ENCODE measurements at regions not wholly inside any gene's neighbourhood (a gene's known extent, or its start where the extent isn't known, plus 50 kb on each side); places are given as distances from the start of the nearest gene placed in this dataset.

DNA sequence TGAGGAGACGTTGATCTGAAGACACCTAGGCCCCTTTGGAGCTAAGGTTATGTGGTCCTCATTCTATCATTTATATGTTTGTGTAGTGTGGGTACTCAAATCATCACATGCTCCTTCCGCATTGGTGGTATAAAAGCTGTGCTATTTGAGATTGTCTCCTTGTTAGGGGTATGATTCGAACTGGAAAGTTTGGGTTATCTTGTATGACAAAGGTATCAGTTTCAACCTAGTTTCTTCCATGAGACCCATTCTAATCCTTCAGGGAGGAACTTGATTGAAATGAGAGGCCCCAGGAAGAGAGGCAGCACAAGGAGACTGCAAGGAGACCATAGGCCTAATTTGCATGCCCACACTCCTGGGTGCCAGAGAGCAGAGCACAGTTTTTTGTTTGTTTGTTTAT, 104.2 kb upstream of the TIAM2 start:
- Histone ChIP-seq H3K79me1 (ENCODE audit: low read depth, low read length) (no peaks in the 10 kb centered on the region), H4K20me1 (replicated peaks in 1 of 2; ENCODE audit: control insufficient read depth in 1 of 2, insufficient read depth in 2 of 2, low read length in 2 of 2) (no peaks in the 10 kb centered on the region), H3K36me3 (ENCODE audit: control insufficient read depth in 2 of 4, insufficient read depth in 4 of 4, low read length in 3 of 4) (no peaks in the 10 kb centered on the region), H3K27me3 (replicated peaks in 1 of 4; ENCODE audit: control insufficient read depth in 3 of 4, extremely low read depth in 1 of 4, insufficient read depth in 3 of 4, low read length in 3 of 4) (no peaks in the 10 kb centered on the region), H3K4me1 (replicated peaks in 1 of 4; ENCODE audit: control insufficient read depth in 3 of 4, insufficient read depth in 4 of 4, low read length in 3 of 4) (peaks cover 0 to 2% (median 0%) of the 10 kb centered on the region in 4 experiments; a peak in 1 of 7 replicates), H3K14ac (ENCODE audit: insufficient read length) (no peak overlapping the region), H3K27ac (ENCODE audit: low read depth, low read length) (no peak overlapping the region), H4K91ac (replicated peaks; ENCODE audit: insufficient read length, low read length) (no peak overlapping the region), H4K5ac (ENCODE audit: insufficient read length, low read depth, low read length) (no peak overlapping the region), H4K8ac (ENCODE audit: extremely low read depth, insufficient read depth, low read length) (no peak overlapping the region), H3K9me3 (ENCODE audit: insufficient read depth in 2 of 2, low read depth in 1 of 2, low read length in 1 of 2) (no peaks in the 10 kb centered on the region), H2AK5ac (ENCODE audit: low read depth, low read length) (no peak overlapping the region), H2BK15ac (ENCODE audit: low read length) (no peak overlapping the region), H3K4me3 (ENCODE audit: extremely low read depth in 1 of 4, insufficient read depth in 2 of 4, low read depth in 3 of 4, low read length in 4 of 4) (no peak overlapping the region), H3K23ac (ENCODE audit: insufficient read length) (no peak overlapping the region), H2BK12ac (ENCODE audit: low read depth, low read length) (no peak overlapping the region), H3K23me2 (ENCODE audit: low read depth, low read length) (no peaks in the 10 kb centered on the region), H3K79me2 (ENCODE audit: control insufficient read depth in 1 of 2, insufficient read depth in 2 of 2, low read length in 2 of 2) (no peaks in the 10 kb centered on the region), H2AFZ (ENCODE audit: low read length) (no peak overlapping the region), H2BK5ac (ENCODE audit: low read depth, low read length) (no peak overlapping the region), H3K4me2 (ENCODE audit: insufficient read depth in 1 of 2, low read depth in 2 of 2, low read length in 2 of 2) (no peak overlapping the region), H2BK20ac (ENCODE audit: low read length) (no peak overlapping the region), H3K9ac (replicated peaks in 1 of 4; ENCODE audit: extremely low read depth in 1 of 4, low read depth in 3 of 4, low read length in 3 of 4) (no peak overlapping the region), H3K4ac (replicated peaks; ENCODE audit: insufficient read length, low read depth, low read length) (no peak overlapping the region), H3K56ac (replicated peaks; ENCODE audit: insufficient read length, low read depth, low read length) (no peak overlapping the region), H2BK120ac (replicated peaks; ENCODE audit: low read depth, low read length) (no peak overlapping the region), H3K18ac (ENCODE audit: extremely low read depth, low read length) (no peak overlapping the region)
- DNase-seq (ENCODE audit: low read depth in 1 of 2, low spot score in 2 of 2): no peak
- ChIA-PET CTCF (ENCODE audit: partially characterized antibody) (interaction anchor here (0.8 to 2.3 kb wide), 6 partner anchors 8 to 215 kb away, joined by 3 to 7 read pairs (median 4); no protein-coding TSS in a partner anchor), POLR2A (ENCODE audit: partially characterized antibody) (no interaction called here)
- WGBS, 2 experiments (ENCODE audit: extremely low coverage in 1 of 2, insufficient coverage in 1 of 2, insufficient read length in 1 of 2, insufficient replicate concordance in 2 of 2, low coverage in 1 of 2, low lambda C conversion rate in 2 of 2, missing lambda C conversion rate in 1 of 2): 89% methylated on average over 3 of the region's 3 CpGs; no CpG with 5 or more reads in 1 of the 2 experiments
- TF ChIP-seq PHF8 (conservative IDR thresholded peaks at IDR 0.05; ENCODE audit: low read depth, low read length): no peak
- no peak for FAIRE-seq

All from H1 (cell line).